ENCODE measurements at regions not wholly inside any gene's neighbourhood (a gene's known extent, or its start where the extent isn't known, plus 50 kb on each side); places are given as distances from the start of the nearest gene placed in this dataset.

GRCh38 chr4:176971576-176972115 lies 178.9 kb upstream of the VEGFC start:
- no peak for DNase-seq (ENCODE audit: low read depth, low spot score)
- no peaks in the 10 kb centered on the region for H3K9me3 ChIP-seq (ENCODE audit: control insufficient read depth, insufficient read depth, low read length)
- no peak overlapping the region for H3K4me3 ChIP-seq (ENCODE audit: low read depth, low read length)
- TF ChIP-seq CTCF (IDR thresholded peaks at IDR 0.05; ENCODE audit: low read depth, low read length) = no peak
- no peaks in the 10 kb centered on the region for H3K27me3 ChIP-seq (ENCODE audit: control insufficient read depth, insufficient read depth, low read length)
- POLR2A ChIA-PET = no interaction called here
- H3K27ac ChIP-seq (ENCODE audit: low read depth, low read length) = no peak overlapping the region
- CTCF ChIA-PET = interaction anchor here (1.1 to 2.6 kb wide), 2 partner anchors 8 to 76 kb away, joined by 3 to 10 read pairs; no protein-coding TSS in a partner anchor

- no peaks in the 10 kb centered on the region for H3K9me3 ChIP-seq (ENCODE audit: control insufficient read depth, insufficient read depth, low read length)
- TF ChIP-seq CTCF (IDR thresholded peaks at IDR 0.05; ENCODE audit: low read depth, low read length) = no peak
- ChIA-PET POLR2A (no interaction called here), CTCF (interaction anchor here (1.5 kb wide), 1 partner anchor 68 kb away, joined by 4 read pairs; no protein-coding TSS in a partner anchor)
- no peak overlapping the region for H3K27ac ChIP-seq (ENCODE audit: low read depth, low read length)
- no peaks in the 10 kb centered on the region for H3K27me3 ChIP-seq (ENCODE audit: control insufficient read depth, insufficient read depth, low read length)
- DNase-seq (ENCODE audit: low read depth, low spot score) = no peak
- no peak overlapping the region for H3K4me3 ChIP-seq (ENCODE audit: low read depth, low read length)
Observed at GRCh38 chr4:176979416-176979815, 186.7 kb upstream of the VEGFC start.

- TF ChIP-seq CTCF (IDR thresholded peaks at IDR 0.05; ENCODE audit: low read depth, low read length) = no peak
- no peak overlapping the region for H3K27ac ChIP-seq (ENCODE audit: low read depth, low read length)
- CTCF ChIA-PET = interaction anchor here (1.0 kb wide), 1 partner anchor 13 kb away, joined by 4 read pairs; no protein-coding TSS in a partner anchor
- no peaks in the 10 kb centered on the region for H3K27me3 ChIP-seq (ENCODE audit: control insufficient read depth, insufficient read depth, low read length)
- H3K4me3 ChIP-seq (ENCODE audit: low read depth, low read length) = no peak overlapping the region
- POLR2A ChIA-PET = interaction anchor here (0.6 kb wide), 1 partner anchor 647 kb away, joined by 3 read pairs; no protein-coding TSS in a partner anchor
- DNase-seq (ENCODE audit: low read depth, low spot score) = no peak
- no peaks in the 10 kb centered on the region for H3K9me3 ChIP-seq (ENCODE audit: control insufficient read depth, insufficient read depth, low read length)
Observed at GRCh38 chr4:176981074-176981473, 188.4 kb upstream of the VEGFC start.

GRCh38 chr4:176981551-176981950 lies 188.8 kb upstream of the VEGFC start:
- ChIA-PET POLR2A (interaction anchor here (0.6 kb wide), 1 partner anchor 648 kb away, joined by 3 read pairs; no protein-coding TSS in a partner anchor), CTCF (interaction anchor here (1.0 kb wide), 1 partner anchor 14 kb away, joined by 4 read pairs; no protein-coding TSS in a partner anchor)
- H3K27me3 ChIP-seq (ENCODE audit: control insufficient read depth, insufficient read depth, low read length) = no peaks in the 10 kb centered on the region
- H3K9me3 ChIP-seq (ENCODE audit: control insufficient read depth, insufficient read depth, low read length) = no peaks in the 10 kb centered on the region
- peak; percentile 6 for DNase-seq (ENCODE audit: low read depth, low spot score)
- TF ChIP-seq CTCF (IDR thresholded peaks at IDR 0.05; ENCODE audit: low read depth, low read length) = no peak
- no peak overlapping the region for H3K27ac ChIP-seq (ENCODE audit: low read depth, low read length)
- H3K4me3 ChIP-seq (ENCODE audit: low read depth, low read length) = no peak overlapping the region

GRCh38 chr4:176988226-176988625 lies 195.5 kb upstream of the VEGFC start:
- CTCF ChIA-PET = interaction anchor here (0.5 to 3.5 kb wide), 2 partner anchors 59 to 106 kb away, joined by 3 to 18 read pairs; no protein-coding TSS in a partner anchor
- TF ChIP-seq CTCF (IDR thresholded peaks at IDR 0.05; ENCODE audit: low read depth, low read length) = no peak
- peak; percentile 82 for DNase-seq (ENCODE audit: low read depth, low spot score)
- Histone ChIP-seq H3K4me3 (ENCODE audit: low read depth, low read length) (no peak overlapping the region), H3K27ac (ENCODE audit: low read depth, low read length) (peak overlapping the region; percentile 55), H3K9me3 (ENCODE audit: control insufficient read depth, insufficient read depth, low read length) (no peaks in the 10 kb centered on the region), H3K27me3 (ENCODE audit: control insufficient read depth, insufficient read depth, low read length) (no peaks in the 10 kb centered on the region)
- POLR2A ChIA-PET = interaction anchor here (0.6 to 1.4 kb wide), 2 partner anchors 104 to 213 kb away, joined by 3 to 4 read pairs; no protein-coding TSS in a partner anchor

Data from AG04450 (cell line).